ENCODE measurements at regions not wholly inside any gene's neighbourhood (a gene's known extent, or its start where the extent isn't known, plus 50 kb on each side); places are given as distances from the start of the nearest gene placed in this dataset.

GRCh38 chr5:60226128-60226527, 332.6 kb upstream of the PDE4D start:
- Histone ChIP-seq H3K27me3 (no peaks in the 10 kb centered on the region), H3K9me3 (no peaks in the 10 kb centered on the region), H3K4me3 (no peak overlapping the region), H3K4me1 (no peaks in the 10 kb centered on the region), H3K36me3 (no peaks in the 10 kb centered on the region), H3K27ac (no peak overlapping the region)
- no peak for DNase-seq
- TF ChIP-seq POLR2A (IDR thresholded peaks at IDR 0.05) (no peak), POLR2AphosphoS5 (IDR thresholded peaks at IDR 0.05) (no peak), EP300 (IDR thresholded peaks at IDR 0.05) (no peak)
- TF ChIP-seq, protein P1, sequence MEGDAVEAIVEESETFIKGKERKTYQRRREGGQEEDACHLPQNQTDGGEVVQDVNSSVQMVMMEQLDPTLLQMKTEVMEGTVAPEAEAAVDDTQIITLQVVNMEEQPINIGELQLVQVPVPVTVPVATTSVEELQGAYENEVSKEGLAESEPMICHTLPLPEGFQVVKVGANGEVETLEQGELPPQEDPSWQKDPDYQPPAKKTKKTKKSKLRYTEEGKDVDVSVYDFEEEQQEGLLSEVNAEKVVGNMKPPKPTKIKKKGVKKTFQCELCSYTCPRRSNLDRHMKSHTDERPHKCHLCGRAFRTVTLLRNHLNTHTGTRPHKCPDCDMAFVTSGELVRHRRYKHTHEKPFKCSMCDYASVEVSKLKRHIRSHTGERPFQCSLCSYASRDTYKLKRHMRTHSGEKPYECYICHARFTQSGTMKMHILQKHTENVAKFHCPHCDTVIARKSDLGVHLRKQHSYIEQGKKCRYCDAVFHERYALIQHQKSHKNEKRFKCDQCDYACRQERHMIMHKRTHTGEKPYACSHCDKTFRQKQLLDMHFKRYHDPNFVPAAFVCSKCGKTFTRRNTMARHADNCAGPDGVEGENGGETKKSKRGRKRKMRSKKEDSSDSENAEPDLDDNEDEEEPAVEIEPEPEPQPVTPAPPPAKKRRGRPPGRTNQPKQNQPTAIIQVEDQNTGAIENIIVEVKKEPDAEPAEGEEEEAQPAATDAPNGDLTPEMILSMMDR (IDR thresholded peaks at IDR 0.05), result no peak
- intact Hi-C loops (cut with DNase I; ENCODE audit: low total_unique reads), result no loop called here

DNA sequence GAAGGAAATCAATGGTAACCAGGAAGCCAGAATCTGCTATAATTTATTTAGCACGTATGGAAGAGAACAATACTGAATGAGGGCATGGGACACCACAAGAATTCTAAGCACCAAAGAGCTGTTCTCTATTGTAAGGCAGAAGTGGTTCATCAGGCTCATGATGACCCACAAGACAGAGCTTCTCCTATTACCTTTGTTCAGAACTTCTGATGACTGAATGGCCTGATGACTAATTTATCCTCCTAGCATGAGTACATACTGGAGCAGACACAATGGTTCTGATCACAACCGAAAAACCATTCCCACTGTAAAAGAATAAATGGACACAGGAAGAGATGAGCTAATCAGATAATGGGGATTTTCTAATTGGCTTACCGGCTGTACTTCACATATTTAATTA, 329.8 kb upstream of the PDE4D start:
- no peak for TF ChIP-seq EP300 (IDR thresholded peaks at IDR 0.05)
- TF ChIP-seq POLR2AphosphoS5 (IDR thresholded peaks at IDR 0.05), result no peak
- TF ChIP-seq, protein P1 (IDR thresholded peaks at IDR 0.05), result no peak
- no peak for TF ChIP-seq POLR2A (IDR thresholded peaks at IDR 0.05)
- Histone ChIP-seq H3K27ac (no peak overlapping the region), H3K27me3 (no peaks in the 10 kb centered on the region), H3K9me3 (no peaks in the 10 kb centered on the region), H3K36me3 (no peaks in the 10 kb centered on the region), H3K4me1 (no peaks in the 10 kb centered on the region), H3K4me3 (no peak overlapping the region)
- DNase-seq, result no peak
- WGBS, 5 donors, result 83 to 90% (median 89%) methylated on average over 3 of the region's 3 CpGs
- intact Hi-C loops (cut with DNase I; ENCODE audit: low total_unique reads), result no loop called here

DNA sequence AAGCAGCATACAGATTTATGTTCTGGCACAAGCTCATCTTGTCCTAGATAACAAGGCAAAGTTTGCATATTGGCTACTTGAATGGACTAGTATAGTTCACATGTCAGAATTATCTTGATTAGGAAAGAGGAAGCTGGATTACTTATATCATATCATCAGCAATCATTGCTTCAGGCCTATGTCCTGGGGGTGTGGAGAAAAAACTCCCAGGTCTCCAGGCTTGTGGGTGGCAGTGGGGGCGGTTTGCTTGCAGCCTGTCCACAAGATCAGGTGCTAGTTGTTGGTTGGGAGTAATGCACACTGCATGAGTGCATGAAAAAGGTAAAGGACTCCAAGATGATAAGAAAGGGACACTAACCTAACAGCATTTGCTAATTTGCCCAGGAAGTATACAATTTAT, 326.4 kb upstream of the PDE4D start:
- intact Hi-C loops (cut with DNase I; ENCODE audit: low total_unique reads), result no loop called here
- WGBS, 5 donors, result 68 to 94% (median 89%) methylated on average over 1 of the region's 1 CpG
- H3K4me1 ChIP-seq, result no peaks in the 10 kb centered on the region
- TF ChIP-seq POLR2A (IDR thresholded peaks at IDR 0.05), result no peak
- TF ChIP-seq EP300 (IDR thresholded peaks at IDR 0.05), result no peak
- no peak for TF ChIP-seq POLR2AphosphoS5 (IDR thresholded peaks at IDR 0.05)
- TF ChIP-seq, protein P1 (IDR thresholded peaks at IDR 0.05), result no peak
- H3K4me3 ChIP-seq, result no peak overlapping the region
- no peaks in the 10 kb centered on the region for H3K9me3 ChIP-seq
- no peaks in the 10 kb centered on the region for H3K27me3 ChIP-seq
- no peak overlapping the region for H3K27ac ChIP-seq
- DNase-seq, result no peak
- no peaks in the 10 kb centered on the region for H3K36me3 ChIP-seq

DNA sequence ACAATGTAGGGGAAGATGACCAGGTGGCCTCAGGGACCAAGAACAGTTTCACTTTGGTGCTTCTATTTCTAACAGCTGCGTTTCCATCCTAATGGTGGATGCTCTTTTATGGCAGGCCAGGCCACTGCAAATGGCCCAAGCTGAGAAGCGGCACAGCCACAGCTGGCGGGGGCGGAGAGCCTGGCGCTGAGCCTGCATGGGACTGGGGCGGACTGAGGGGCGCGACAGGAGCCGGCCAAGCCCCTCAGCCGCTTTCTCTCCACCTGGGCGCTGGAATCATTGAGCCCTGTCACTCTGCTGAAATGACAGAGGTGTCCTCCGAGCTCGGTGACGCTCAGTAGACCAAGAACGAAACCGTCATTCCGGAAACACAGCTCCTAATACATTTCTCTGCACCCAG, 317.3 kb upstream of the PDE4D start:
- Histone ChIP-seq H3K9me3 (no peaks in the 10 kb centered on the region), H3K4me3 (peak overlapping the region in 2 of 4 donors; percentile 14), H3K27me3 (no peaks in the 10 kb centered on the region), H3K4me1 (no peaks in the 10 kb centered on the region), H3K27ac (no peak overlapping the region), H3K36me3 (no peaks in the 10 kb centered on the region)
- intact Hi-C loops (cut with DNase I; ENCODE audit: low total_unique reads), result no loop called here
- no peak for TF ChIP-seq EP300 (IDR thresholded peaks at IDR 0.05)
- 65 to 87% (median 75%) methylated on average over 16 to 17 of the region's 17 CpGs for WGBS, 5 donors
- no peak for DNase-seq

GRCh38 chr5:60209146-60209840, 315.8 kb upstream of the PDE4D start:
- WGBS, 5 donors, result 66 to 77% (median 73%) methylated on average over 5 of the region's 5 CpGs
- H3K27ac ChIP-seq, result no peak overlapping the region
- intact Hi-C loops (cut with DNase I; ENCODE audit: low total_unique reads), result no loop called here
- no peak for DNase-seq
- H3K4me1 ChIP-seq, result no peaks in the 10 kb centered on the region
- TF ChIP-seq POLR2A (IDR thresholded peaks at IDR 0.05), result no peak
- no peaks in the 10 kb centered on the region for H3K36me3 ChIP-seq
- no peak overlapping the region for H3K4me3 ChIP-seq
- H3K9me3 ChIP-seq, result no peaks in the 10 kb centered on the region
- no peaks in the 10 kb centered on the region for H3K27me3 ChIP-seq
